HEK293 (cell line): ENCODE measurements at regions not wholly inside any gene's neighbourhood (a gene's known extent, or its start where the extent isn't known, plus 50 kb on each side); places are given as distances from the start of the nearest gene placed in this dataset.
"Not testable (repeated sequence)": the region's sequence is repeated elsewhere in the genome, so short reads cannot be mapped to it uniquely, and the experiment has no call there.

Experiments
- CTCF ChIA-PET: fragments of 350-600 bp; formaldehyde crosslinking; extraction: SDS; loops from one replicate; lab custom pipeline; 2021; ENCODE audit warnings: antibody characterized with exemption; lab: Yijun Ruan, JAX
- POLR2A ChIA-PET: fragments of 300-600 bp; formaldehyde crosslinking; extraction: SDS; loops from one replicate; lab custom pipeline; 2020; ENCODE audit warnings: antibody characterized with exemption, inconsistent platforms; lab: Yijun Ruan, JAX
- H3K27ac ChIP-seq: fragments of 200-500 bp; sonication (Bioruptor generic); 2 replicates; pipeline ENCODE4 v1.5.1; 2014; ENCODE audit warnings: low read depth, low read length, control low read depth, inconsistent platforms; ENCODE audit errors: extremely low read depth
- H3K36me3 ChIP-seq, 2 experiments: fragments of 200-500 bp in 1 of 2; sonication (Bioruptor generic) in 1 of 2; 1 replicate in 1 of 2; 2 replicates in 1 of 2; pipeline ENCODE4 v1.5.1; 2014 to 2017; ENCODE audit warnings: inconsistent platforms in 2 of 2, low read length in 2 of 2; ENCODE audit not compliant: control insufficient read depth in 2 of 2, insufficient read depth in 1 of 2
- H3K4me1 ChIP-seq: fragments of 200-500 bp; sonication (Bioruptor generic); 2 replicates; pipeline ENCODE4 v1.5.1; 2014; ENCODE audit warnings: mild to moderate bottlenecking, low read length, inconsistent platforms; ENCODE audit not compliant: control insufficient read depth, insufficient read depth
- H3K4me3 ChIP-seq: 2 replicates; pipeline ENCODE4 v1.5.1; 2011; ENCODE audit warnings: low read depth, mild to moderate bottlenecking, control low read depth, low read length, moderate library complexity
- H3K9me3 ChIP-seq: fragments of 200-500 bp; sonication (Bioruptor generic); 2 replicates; pipeline ENCODE4 v1.5.1; 2014; ENCODE audit warnings: low read depth, low read length, inconsistent platforms; ENCODE audit not compliant: control insufficient read depth, insufficient read depth
- FEZF1 ChIP-seq: fragments of 450-650 bp; formaldehyde crosslinking; IDR thresholded peaks from 2 replicates; pipeline ENCODE4 v1.5.1; 2016; ENCODE audit warnings: missing biosample characterization, missing genetic modification characterization
- HOXA7 ChIP-seq: sonication (generic); formaldehyde crosslinking; IDR thresholded peaks from 2 replicates; pipeline ENCODE4 v1.8.1; 2022; ENCODE audit warnings: missing genetic modification reagents, borderline replicate concordance
- KLF1 ChIP-seq: fragments of 450-650 bp; formaldehyde crosslinking; IDR thresholded peaks from 2 replicates; pipeline ENCODE4 v1.5.1; 2016; ENCODE audit warnings: missing biosample characterization, missing genetic modification characterization
- PATZ1 ChIP-seq: fragments of 450-650 bp; formaldehyde crosslinking; IDR thresholded peaks from 2 replicates; pipeline ENCODE4 v1.5.1; 2016; ENCODE audit warnings: missing biosample characterization, missing genetic modification characterization
- SP3 ChIP-seq: fragments of 450-650 bp; formaldehyde crosslinking; IDR thresholded peaks from 2 replicates; pipeline ENCODE4 v1.5.1; 2016; ENCODE audit warnings: missing biosample characterization, missing genetic modification characterization
- SP7 ChIP-seq: fragments of 450-650 bp; formaldehyde crosslinking; IDR thresholded peaks from 2 replicates; pipeline ENCODE4 v1.5.1; 2016; ENCODE audit warnings: missing biosample characterization, missing genetic modification characterization
- YY1 ChIP-seq: fragments of 450-650 bp; formaldehyde crosslinking; IDR thresholded peaks from 2 replicates; pipeline ENCODE4 v1.5.1; 2018; ENCODE audit warnings: missing biosample characterization, missing genetic modification characterization
- ZBTB20 ChIP-seq: fragments of 450-650 bp; formaldehyde crosslinking; IDR thresholded peaks from 2 replicates; pipeline ENCODE4 v1.5.1; 2016; ENCODE audit warnings: missing biosample characterization, missing genetic modification characterization
- ZFHX2 ChIP-seq: fragments of 450-650 bp; formaldehyde crosslinking; conservative IDR thresholded peaks from 2 replicates; pipeline ENCODE4 v1.5.1; 2016; ENCODE audit warnings: missing biosample characterization, missing genetic modification characterization
- ZFP41 ChIP-seq: fragments of 450-650 bp; formaldehyde crosslinking; IDR thresholded peaks from 2 replicates; pipeline ENCODE4 v1.5.1; 2016; ENCODE audit warnings: missing biosample characterization, missing genetic modification characterization, borderline replicate concordance
- ZNF221 ChIP-seq: fragments of 450-650 bp; formaldehyde crosslinking; IDR thresholded peaks from 2 replicates; pipeline ENCODE4 v1.5.1; 2017; ENCODE audit warnings: missing biosample characterization, missing genetic modification characterization, borderline replicate concordance
- ZNF280D ChIP-seq: fragments of 450-650 bp; formaldehyde crosslinking; IDR thresholded peaks from 2 replicates; pipeline ENCODE4 v1.5.1; 2016; ENCODE audit warnings: missing biosample characterization, missing genetic modification characterization
- ZNF488 ChIP-seq: fragments of 450-650 bp; formaldehyde crosslinking; IDR thresholded peaks from 2 replicates; pipeline ENCODE4 v1.5.1; 2016; ENCODE audit warnings: missing biosample characterization, missing genetic modification characterization
- ZNF521 ChIP-seq: fragments of 450-650 bp; formaldehyde crosslinking; IDR thresholded peaks from 2 replicates; pipeline ENCODE4 v1.5.1; 2017; ENCODE audit warnings: missing biosample characterization, mild to moderate bottlenecking, missing genetic modification characterization
- ZNF585B ChIP-seq: fragments of 450-650 bp; formaldehyde crosslinking; IDR thresholded peaks from 2 replicates; pipeline ENCODE4 v1.5.1; 2016; ENCODE audit warnings: missing biosample characterization, missing genetic modification characterization
- ZNF610 ChIP-seq: fragments of 450-650 bp; formaldehyde crosslinking; IDR thresholded peaks from 2 replicates; pipeline ENCODE4 v1.5.1; 2016; ENCODE audit warnings: missing biosample characterization, missing genetic modification characterization, borderline replicate concordance
- ZXDB ChIP-seq: fragments of 450-650 bp; formaldehyde crosslinking; IDR thresholded peaks from 2 replicates; pipeline ENCODE4 v1.5.1; 2016; ENCODE audit warnings: missing biosample characterization, missing genetic modification characterization

- Histone ChIP-seq H3K27ac (no peak overlapping the region), H3K4me1 (no peaks in the 10 kb centered on the region), H3K4me3 (no peak overlapping the region), H3K9me3 (no peaks in the 10 kb centered on the region), H3K36me3 (no peaks in the 10 kb centered on the region)
- TF ChIP-seq ZNF221 (no peak), ZNF280D (tag by site-specific recombination) (no peak), ZNF521 (tag by site-specific recombination) (no peak), FEZF1 (no peak), SP3 (tag by site-specific recombination) (no peak), KLF1 (tag by site-specific recombination) (no peak), HOXA7 (no peak), PATZ1 (tag by site-specific recombination) (no peak)
- POLR2A ChIA-PET, result no interaction called here
- CTCF ChIA-PET, result no interaction called here
Measured at GRCh38 chr3:44171891-44172290, 69.8 kb upstream of the TOPAZ1 start.

- H3K36me3 ChIP-seq, POLR2A ChIA-PET, H3K27ac ChIP-seq, H3K4me3 ChIP-seq, CTCF ChIA-PET, H3K9me3 ChIP-seq, H3K4me1 ChIP-seq: not testable (repeated sequence)
Measured at GRCh38 chr3:44172701-44173100, 69.0 kb upstream of the TOPAZ1 start.

GRCh38 chr3:44173263-44173662 is 68.4 kb upstream of the TOPAZ1 start:
- Histone ChIP-seq H3K9me3 (no peaks in the 10 kb centered on the region), H3K36me3 (no peaks in the 10 kb centered on the region), H3K27ac (no peak overlapping the region), H3K4me3 (no peak overlapping the region), H3K4me1 (no peaks in the 10 kb centered on the region)
- ChIA-PET POLR2A (no interaction called here), CTCF (no interaction called here)
- no peak for TF ChIP-seq ZNF221
- no peak for TF ChIP-seq ZNF610 (tag by site-specific recombination)
- no peak for TF ChIP-seq ZBTB20 (tag by site-specific recombination)
- TF ChIP-seq ZNF488 (tag by site-specific recombination), result no peak
- TF ChIP-seq ZFHX2, result no peak
- TF ChIP-seq ZNF585B (tag by site-specific recombination), result no peak
- no peak for TF ChIP-seq ZXDB (tag by site-specific recombination)
- TF ChIP-seq YY1 (tag by site-specific recombination), result no peak
- TF ChIP-seq ZFP41 (tag by site-specific recombination), result no peak
- no peak for TF ChIP-seq SP7
